Astrocyte (in vitro differentiated cells and primary cell): ENCODE measurements at regions not wholly inside any gene's neighbourhood (a gene's known extent, or its start where the extent isn't known, plus 50 kb on each side); places are given as distances from the start of the nearest gene placed in this dataset.

Experiments
- DNase-seq: peaks from one replicate; pipeline ENCODE4 v3.0.0-alpha.2; 2010; ENCODE audit warnings: low read depth
- FAIRE-seq: peaks from 2 replicates; lab custom pipeline; 2011; peaks lifted over from hg19 to GRCh38; lab: Jason Lieb, UNC
- H2AFZ ChIP-seq: 2 replicates; pipeline ENCODE4 v1.6.0; 2012; ENCODE audit warnings: low read depth, low read length, inconsistent platforms
- H3K27ac ChIP-seq: 2 replicates; pipeline ENCODE4 v1.5.1; 2011; ENCODE audit warnings: low read depth, low read length, inconsistent platforms
- H3K27me3 ChIP-seq: 2 replicates; pipeline ENCODE4 v1.6.0; 2011; ENCODE audit warnings: low read length, inconsistent platforms; ENCODE audit not compliant: insufficient read depth
- H3K36me3 ChIP-seq: 2 replicates; pipeline ENCODE4 v1.5.1; 2011; ENCODE audit warnings: low read length, inconsistent platforms; ENCODE audit not compliant: insufficient read depth
- H3K4me1 ChIP-seq: 2 replicates; pipeline ENCODE4 v1.5.1; 2011; ENCODE audit warnings: low read length, inconsistent platforms; ENCODE audit not compliant: insufficient read depth
- H3K4me2 ChIP-seq: 2 replicates; pipeline ENCODE4 v1.6.0; 2012; ENCODE audit warnings: low read length, inconsistent platforms
- H3K4me3 ChIP-seq: 2 replicates; pipeline ENCODE4 v1.5.1; 2011; ENCODE audit warnings: low read depth, mild to moderate bottlenecking, low read length, inconsistent platforms; ENCODE audit not compliant: insufficient read depth
- H3K79me2 ChIP-seq: 2 replicates; pipeline ENCODE4 v1.6.0; 2012; ENCODE audit warnings: mild to moderate bottlenecking, low read length, inconsistent platforms; ENCODE audit not compliant: insufficient read depth
- H3K9ac ChIP-seq: 2 replicates; pipeline ENCODE4 v1.6.0; 2012; ENCODE audit warnings: mild to moderate bottlenecking, low read length, inconsistent platforms
- H3K9me3 ChIP-seq: 2 replicates; pipeline ENCODE4 v1.5.1; 2012; ENCODE audit warnings: low read depth, mild to moderate bottlenecking, low read length, inconsistent platforms; ENCODE audit not compliant: insufficient read depth
- H4K20me1 ChIP-seq: 2 replicates; pipeline ENCODE4 v1.6.0; 2012; ENCODE audit warnings: low read length, inconsistent platforms; ENCODE audit not compliant: insufficient read depth
- H3K27ac Mint-ChIP-seq: one replicate; pipeline ENCODE4 v1.8.0; 2021; ENCODE audit warnings: mild to moderate bottlenecking, mixed read lengths; ENCODE audit not compliant: unreplicated experiment
- H3K27me3 Mint-ChIP-seq: one replicate; pipeline ENCODE4 v1.8.0; 2021; ENCODE audit warnings: low read depth, mixed read lengths; ENCODE audit not compliant: unreplicated experiment
- H3K36me3 Mint-ChIP-seq: one replicate; pipeline ENCODE4 v1.8.0; 2021; ENCODE audit warnings: low read depth, mixed read lengths; ENCODE audit not compliant: unreplicated experiment
- H3K4me1 Mint-ChIP-seq: one replicate; pipeline ENCODE4 v1.8.0; 2021; ENCODE audit warnings: low read depth, mixed read lengths; ENCODE audit not compliant: unreplicated experiment
- H3K4me3 Mint-ChIP-seq: one replicate; pipeline ENCODE4 v1.8.0; 2021; ENCODE audit warnings: mild to moderate bottlenecking, moderate library complexity, mixed read lengths; ENCODE audit not compliant: unreplicated experiment
- H3K9me3 Mint-ChIP-seq: one replicate; pipeline ENCODE4 v1.8.0; 2021; ENCODE audit warnings: mild to moderate bottlenecking, mixed read lengths; ENCODE audit not compliant: unreplicated experiment
- CTCF ChIP-seq: IDR thresholded peaks from 2 replicates; pipeline ENCODE4 v1.5.1; 2011; ENCODE audit warnings: low read depth, mild to moderate bottlenecking, inconsistent platforms, low read length, moderate library complexity; ENCODE audit not compliant: insufficient read depth
- EZH2 ChIP-seq: IDR thresholded peaks from 2 replicates; pipeline ENCODE4 v1.6.1; 2012; ENCODE audit warnings: mild to moderate bottlenecking, low read length, inconsistent platforms; ENCODE audit not compliant: insufficient read depth

GRCh38 chr18:67875944-67876343 lies 359.4 kb upstream of the DSEL start:
- Mint-ChIP-seq H3K4me3 (no peak overlapping the region), H3K27me3 (no peaks in the 10 kb centered on the region), H3K9me3 (no peaks in the 10 kb centered on the region), H3K4me1 (peaks cover 11% of the 10 kb centered on the region), H3K36me3 (no peaks in the 10 kb centered on the region), H3K27ac (no peak overlapping the region)
- Histone ChIP-seq H3K79me2 (no peaks in the 10 kb centered on the region), H3K36me3 (no peaks in the 10 kb centered on the region), H4K20me1 (no peaks in the 10 kb centered on the region), H3K4me1 (no peaks in the 10 kb centered on the region), H2AFZ (no peak overlapping the region), H3K9me3 (no peaks in the 10 kb centered on the region), H3K4me3 (no peak overlapping the region), H3K27me3 (no peaks in the 10 kb centered on the region), H3K27ac (no peak overlapping the region), H3K4me2 (no peak overlapping the region), H3K9ac (no peak overlapping the region)
- FAIRE-seq = no peak
- DNase-seq = no peak
- no peak for TF ChIP-seq CTCF
- no peak for TF ChIP-seq EZH2

- H3K4me3 Mint-ChIP-seq = no peak overlapping the region
- Histone ChIP-seq H3K9me3 (no peaks in the 10 kb centered on the region), H3K4me2 (no peak overlapping the region), H3K4me3 (no peak overlapping the region), H3K27ac (no peak overlapping the region), H3K4me1 (no peaks in the 10 kb centered on the region), H3K27me3 (no peaks in the 10 kb centered on the region), H2AFZ (no peak overlapping the region), H3K36me3 (no peaks in the 10 kb centered on the region), H4K20me1 (no peaks in the 10 kb centered on the region), H3K9ac (no peak overlapping the region), H3K79me2 (no peaks in the 10 kb centered on the region)
- H3K4me1 Mint-ChIP-seq = peaks cover 10% of the 10 kb centered on the region
- H3K27me3 Mint-ChIP-seq = no peaks in the 10 kb centered on the region
- no peak for FAIRE-seq
- no peaks in the 10 kb centered on the region for H3K36me3 Mint-ChIP-seq
- no peak overlapping the region for H3K27ac Mint-ChIP-seq
- DNase-seq = peak; percentile 15
- H3K9me3 Mint-ChIP-seq = no peaks in the 10 kb centered on the region
- TF ChIP-seq EZH2 = no peak
- no peak for TF ChIP-seq CTCF
These were observed 358.5 kb upstream of the DSEL start for GRCh38 chr18:67875060-67875459.

GRCh38 chr18:67865400-67865799 lies 348.9 kb upstream of the DSEL start:
- peaks cover 3% of the 10 kb centered on the region for H3K4me1 ChIP-seq
- no peak overlapping the region for H2AFZ ChIP-seq
- H3K4me2 ChIP-seq = no peak overlapping the region
- H3K9ac ChIP-seq = no peak overlapping the region
- no peaks in the 10 kb centered on the region for H3K27me3 ChIP-seq
- no peak overlapping the region for H3K4me3 Mint-ChIP-seq
- no peak for DNase-seq
- no peak overlapping the region for H3K27ac ChIP-seq
- no peak overlapping the region for H3K4me3 ChIP-seq
- no peak for TF ChIP-seq CTCF
- no peak for TF ChIP-seq EZH2
- no peaks in the 10 kb centered on the region for H3K9me3 ChIP-seq
- no peak overlapping the region for H3K27ac Mint-ChIP-seq
- no peaks in the 10 kb centered on the region for H4K20me1 ChIP-seq
- peaks cover 19% of the 10 kb centered on the region for H3K4me1 Mint-ChIP-seq
- H3K9me3 Mint-ChIP-seq = no peaks in the 10 kb centered on the region
- FAIRE-seq = no peak
- H3K36me3 Mint-ChIP-seq = no peaks in the 10 kb centered on the region
- H3K36me3 ChIP-seq = no peaks in the 10 kb centered on the region
- H3K27me3 Mint-ChIP-seq = no peaks in the 10 kb centered on the region
- H3K79me2 ChIP-seq = no peaks in the 10 kb centered on the region
